Lung (tissue), 11 donors: ENCODE measurements at regions not wholly inside any gene's neighbourhood (a gene's known extent, or its start where the extent isn't known, plus 50 kb on each side); places are given as distances from the start of the nearest gene placed in this dataset.

ENCODE experiments used
- ATAC-seq: fragments of 200-7000 bp; cut with Tn5 transposase; one replicate; pipeline ENCODE4 v1.9.1; 2020; ENCODE audit warnings: moderate number of reproducible peaks; ENCODE audit not compliant: insufficient read depth, low FRiP score
- DNase-seq, 3 donors: peaks; one replicate each; pipeline ENCODE4 v3.0.0-alpha.2; 2013 to 2017
- H3K27ac ChIP-seq, 2 donors: one replicate each; pipeline ENCODE4 v1.5.1; 2013; ENCODE audit warnings: mild to moderate bottlenecking in 2 of 2, moderate library complexity in 2 of 2, control low read depth in 1 of 2, inconsistent platforms in 1 of 2, low read depth in 1 of 2, low read length in 1 of 2
- H3K27me3 ChIP-seq, 3 donors: one replicate each; pipeline ENCODE4 v1.5.1; 2013; ENCODE audit warnings: low read length in 2 of 3; ENCODE audit not compliant: control insufficient read depth in 3 of 3, insufficient read depth in 3 of 3
- H3K36me3 ChIP-seq, 4 donors: one replicate each; pipeline ENCODE4 v1.5.1; 2013; ENCODE audit warnings: low read length in 4 of 4, mild to moderate bottlenecking in 1 of 4, moderate library complexity in 1 of 4; ENCODE audit not compliant: control insufficient read depth in 4 of 4, insufficient read depth in 4 of 4
- H3K4me1 ChIP-seq, 5 donors: one replicate each; pipeline ENCODE4 v1.5.1; 2013; ENCODE audit warnings: low read length in 5 of 5, mild to moderate bottlenecking in 2 of 5, moderate library complexity in 1 of 5; ENCODE audit not compliant: control insufficient read depth in 5 of 5, insufficient read depth in 5 of 5
- H3K4me3 ChIP-seq: one replicate; pipeline ENCODE4 v1.5.1; 2013; ENCODE audit warnings: mild to moderate bottlenecking, control low read depth, moderate library complexity
- H3K9ac ChIP-seq, 2 donors: one replicate each; pipeline ENCODE4 v1.5.1; 2013; ENCODE audit warnings: low read length in 2 of 2, control low read depth in 1 of 2; ENCODE audit not compliant: insufficient read depth in 1 of 2
- H3K9me3 ChIP-seq, 4 donors: one replicate each; pipeline ENCODE4 v1.5.1; 2013; ENCODE audit warnings: low read length in 3 of 4, mild to moderate bottlenecking in 1 of 4, moderate library complexity in 1 of 4; ENCODE audit not compliant: control insufficient read depth in 4 of 4, insufficient read depth in 3 of 4
- WGBS, 2 donors: extraction: QIAGEN DNeasy Blood & Tissue Kit; methylation state at CpG; one replicate each; pipeline ENCODE4 v1.1.7; 2013; 5-methylcytosine and 5-hydroxymethylcytosine counted together
- TF ChIP-seq, protein P1 (sequence below): IDR thresholded peaks from 2 replicates; pipeline ENCODE4 v1.5.1; 2012; ENCODE audit warnings: mild to moderate bottlenecking; ENCODE audit errors: control extremely low read depth, extremely low read depth
- donor health status: control.
- donor health status: control.
- donor health status: Bipolar disorder and iron deficiency.
- donor health status: healthy.
- donor health status: DM: yes; HTN: yes; CAD: no.

DNA sequence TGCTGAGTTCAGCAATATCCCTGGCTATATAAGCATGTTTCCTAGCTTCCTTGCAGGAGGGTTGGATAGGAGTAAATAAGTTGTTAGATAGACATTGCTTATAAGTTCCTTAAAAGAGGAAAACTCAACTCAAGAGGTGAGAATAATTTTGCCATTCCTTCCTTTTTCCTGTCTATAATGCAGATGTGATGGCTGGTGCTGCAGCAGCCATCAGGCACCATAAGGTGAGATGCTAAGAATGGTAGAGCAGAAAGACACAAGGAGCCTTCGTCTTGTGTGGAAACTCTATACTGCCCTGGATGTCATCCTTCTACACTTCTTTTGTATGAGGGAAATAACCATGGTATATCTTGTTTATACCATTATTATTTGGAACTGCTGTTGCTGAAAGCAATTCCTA lies 74.5 kb upstream of the GRK3 start:
- peaks cover 0 to 10% (median 0%) of the 10 kb centered on the region in 4 donors for H3K36me3 ChIP-seq
- peaks cover 0 to 24% (median 7%) of the 10 kb centered on the region in 5 donors for H3K4me1 ChIP-seq
- ATAC-seq, result no peak
- TF ChIP-seq, protein P1, sequence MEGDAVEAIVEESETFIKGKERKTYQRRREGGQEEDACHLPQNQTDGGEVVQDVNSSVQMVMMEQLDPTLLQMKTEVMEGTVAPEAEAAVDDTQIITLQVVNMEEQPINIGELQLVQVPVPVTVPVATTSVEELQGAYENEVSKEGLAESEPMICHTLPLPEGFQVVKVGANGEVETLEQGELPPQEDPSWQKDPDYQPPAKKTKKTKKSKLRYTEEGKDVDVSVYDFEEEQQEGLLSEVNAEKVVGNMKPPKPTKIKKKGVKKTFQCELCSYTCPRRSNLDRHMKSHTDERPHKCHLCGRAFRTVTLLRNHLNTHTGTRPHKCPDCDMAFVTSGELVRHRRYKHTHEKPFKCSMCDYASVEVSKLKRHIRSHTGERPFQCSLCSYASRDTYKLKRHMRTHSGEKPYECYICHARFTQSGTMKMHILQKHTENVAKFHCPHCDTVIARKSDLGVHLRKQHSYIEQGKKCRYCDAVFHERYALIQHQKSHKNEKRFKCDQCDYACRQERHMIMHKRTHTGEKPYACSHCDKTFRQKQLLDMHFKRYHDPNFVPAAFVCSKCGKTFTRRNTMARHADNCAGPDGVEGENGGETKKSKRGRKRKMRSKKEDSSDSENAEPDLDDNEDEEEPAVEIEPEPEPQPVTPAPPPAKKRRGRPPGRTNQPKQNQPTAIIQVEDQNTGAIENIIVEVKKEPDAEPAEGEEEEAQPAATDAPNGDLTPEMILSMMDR, result no peak
- H3K27me3 ChIP-seq, result no peaks in the 10 kb centered on the region
- H3K27ac ChIP-seq, result no peak overlapping the region
- H3K9me3 ChIP-seq, result no peaks in the 10 kb centered on the region
- no peak overlapping the region for H3K9ac ChIP-seq
- WGBS, 2 donors, result 97 to 98% methylated on average over 1 of the region's 1 CpG
- H3K4me3 ChIP-seq, result no peak overlapping the region
- no peak for DNase-seq

GRCh38 chr22:25490896-25491295 lies 73.6 kb upstream of the GRK3 start:
- Histone ChIP-seq H3K36me3 (peaks cover 0 to 10% (median 0%) of the 10 kb centered on the region in 4 donors), H3K9ac (no peak overlapping the region), H3K4me3 (no peak overlapping the region), H3K9me3 (no peaks in the 10 kb centered on the region), H3K4me1 (peaks cover 0 to 24% (median 7%) of the 10 kb centered on the region in 5 donors), H3K27ac (no peak overlapping the region), H3K27me3 (no peaks in the 10 kb centered on the region)
- no peak for DNase-seq
- ATAC-seq, result no peak
- TF ChIP-seq, protein P1, result no peak
- 82 to 91% methylated on average over 5 of the region's 5 CpGs for WGBS, 2 donors

- Histone ChIP-seq H3K9ac (no peak overlapping the region), H3K4me1 (peaks cover 0 to 24% (median 7%) of the 10 kb centered on the region in 5 donors), H3K9me3 (no peaks in the 10 kb centered on the region), H3K27ac (no peak overlapping the region), H3K4me3 (no peak overlapping the region), H3K27me3 (no peaks in the 10 kb centered on the region), H3K36me3 (peaks cover 0 to 10% (median 0%) of the 10 kb centered on the region in 4 donors)
- no peak for ATAC-seq
- DNase-seq, result no peak
- TF ChIP-seq, protein P1, result no peak
Observed at GRCh38 chr22:25492162-25492561, 72.3 kb upstream of the GRK3 start.
